IPS DF 6.9 (cell line): ENCODE measurements at regions not wholly inside any gene's neighbourhood (a gene's known extent, or its start where the extent isn't known, plus 50 kb on each side); places are given as distances from the start of the nearest gene placed in this dataset.

Experiments
- DNase-seq: peaks from one replicate; pipeline ENCODE4 v3.0.0-alpha.2; 2013; ENCODE audit warnings: low read depth, low spot score
- H3K27ac ChIP-seq: one replicate; pipeline ENCODE4 v1.5.1; 2013; ENCODE audit warnings: low read length, control low read depth
- H3K27me3 ChIP-seq: 2 replicates; pipeline ENCODE4 v1.6.1; 2013; ENCODE audit warnings: mild to moderate bottlenecking, low read length; ENCODE audit not compliant: control insufficient read depth, insufficient read depth
- H3K36me3 ChIP-seq: 2 replicates; pipeline ENCODE4 v1.6.1; 2013; ENCODE audit warnings: low read length; ENCODE audit not compliant: control insufficient read depth, insufficient read depth
- H3K4me1 ChIP-seq: 2 replicates; pipeline ENCODE4 v1.6.1; 2013; ENCODE audit warnings: low read length; ENCODE audit not compliant: control insufficient read depth, insufficient read depth
- H3K4me3 ChIP-seq: 2 replicates; pipeline ENCODE4 v1.5.1; 2013; ENCODE audit warnings: mild to moderate bottlenecking, low read length
- H3K9me3 ChIP-seq: 2 replicates; pipeline ENCODE4 v1.6.1; 2013; ENCODE audit warnings: low read length, inconsistent platforms; ENCODE audit not compliant: control insufficient read depth, insufficient read depth
- WGBS: extraction: QIAGEN DNeasy Blood & Tissue Kit; methylation state at CpG from one replicate; pipeline ENCODE4 v1.1.7; 2013; ENCODE audit warnings: mixed read lengths, missing lambda C conversion rate; ENCODE audit not compliant: insufficient read length, insufficient coverage; 5-methylcytosine and 5-hydroxymethylcytosine counted together

GRCh38 chr7:157086508-157087187 lies 52.1 kb upstream of the UBE3C start:
- 100% methylated on average over 6 of the region's 9 CpGs for WGBS
- Histone ChIP-seq H3K4me3 (no peak overlapping the region), H3K27ac (no peak overlapping the region), H3K36me3 (no peaks in the 10 kb centered on the region), H3K27me3 (no peaks in the 10 kb centered on the region), H3K9me3 (no peaks in the 10 kb centered on the region), H3K4me1 (no peaks in the 10 kb centered on the region)
- DNase-seq, result no peak

- Histone ChIP-seq H3K9me3 (no peaks in the 10 kb centered on the region), H3K27me3 (no peaks in the 10 kb centered on the region), H3K4me1 (no peaks in the 10 kb centered on the region), H3K36me3 (no peaks in the 10 kb centered on the region), H3K27ac (no peak overlapping the region), H3K4me3 (no peak overlapping the region)
- DNase-seq, result no peak
- WGBS, result no CpG with 5 or more reads among the region's 24 CpGs
These were observed 51.1 kb upstream of the UBE3C start for GRCh38 chr7:157087646-157088045.

DNA sequence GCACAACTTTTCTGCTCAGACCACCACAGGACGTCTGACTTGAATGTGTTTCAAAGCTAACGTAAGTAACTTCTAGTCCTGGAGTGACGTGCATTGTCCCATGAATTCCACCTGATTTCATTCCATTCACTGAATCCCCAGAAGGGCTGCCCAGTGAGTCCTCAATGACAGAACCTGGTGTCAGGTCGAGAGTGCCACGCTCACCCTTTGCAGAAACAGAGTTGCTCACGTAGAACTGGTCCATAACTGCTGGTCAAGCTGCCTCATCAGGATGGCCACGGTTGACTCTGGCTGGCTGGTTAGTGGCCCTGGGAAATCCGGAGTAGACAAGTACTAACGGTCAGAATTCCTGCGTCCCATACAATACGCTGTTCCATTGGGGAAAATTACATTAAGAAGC lies 50.6 kb upstream of the UBE3C start:
- no peaks in the 10 kb centered on the region for H3K9me3 ChIP-seq
- no peak overlapping the region for H3K4me3 ChIP-seq
- no peaks in the 10 kb centered on the region for H3K36me3 ChIP-seq
- H3K4me1 ChIP-seq, result no peaks in the 10 kb centered on the region
- H3K27me3 ChIP-seq, result no peaks in the 10 kb centered on the region
- no CpG with 5 or more reads among the region's 11 CpGs for WGBS
- DNase-seq, result no peak
- H3K27ac ChIP-seq, result no peak overlapping the region
